HCT116 (cell line): ENCODE measurements at regions not wholly inside any gene's neighbourhood (a gene's known extent, or its start where the extent isn't known, plus 50 kb on each side); places are given as distances from the start of the nearest gene placed in this dataset.

Source experiments
- ATAC-seq: fragments of 200-7000 bp; cut with Tn5 transposase; 2 replicates; pipeline ENCODE4 v1.9.1; 2020; ENCODE audit warnings: mild to moderate bottlenecking, moderate library complexity
- BruUV-seq: library from RNA; stranded (reverse); fragments of 400-500 nt; replicated peaks from 2 replicates; lab custom pipeline; 2021; lab: Mats Ljungman, UMichigan
- CTCF ChIA-PET: fragments of 300-600 bp; sonication (Branson Sonifier 250); formaldehyde crosslinking; loops from one replicate; lab custom pipeline; 2021; ENCODE audit warnings: antibody characterized with exemption; lab: Charles Lee
- POLR2A ChIA-PET: fragments of 300-600, 350-600 bp; sonication (Branson Sonifier 250); formaldehyde crosslinking; loops from one replicate; lab custom pipeline; 2021; ENCODE audit warnings: antibody characterized with exemption; lab: Charles Lee
- RAD21 ChIA-PET, 2 experiments: fragments of 300-600 bp; sonication (Branson Sonifier 250); formaldehyde crosslinking; loops; one replicate each; lab custom pipeline; 2023; ENCODE audit warnings: low total read pairs in 2 of 2; ENCODE audit not compliant: uncharacterized antibody in 2 of 2, unreplicated experiment in 2 of 2, low non-redundant PET in 1 of 2; lab: Charles Lee
- DNase-seq: peaks from one replicate; pipeline ENCODE4 v3.0.0-alpha.2; 2010; ENCODE audit warnings: low read depth, low spot score
- H2AFZ ChIP-seq: fragments of 200-600 bp; shearing (Covaris generic), sonication (generic); 2 replicates; pipeline ENCODE4 v1.6.1; 2017; ENCODE audit warnings: low read depth, mixed run types, mixed read lengths, antibody characterized with exemption, low read length; ENCODE audit not compliant: poor library complexity, severe bottlenecking
- H3K27ac ChIP-seq: 2 replicates; pipeline ENCODE4 v1.5.1; 2012; ENCODE audit warnings: low read depth, low read length
- H3K27me3 ChIP-seq: fragments of 200-600 bp; sonication (generic); 2 replicates; pipeline ENCODE4 v1.6.1; 2016; ENCODE audit warnings: mixed run types, low read length, mixed read lengths; ENCODE audit not compliant: insufficient read depth
- H3K36me3 ChIP-seq, 2 experiments: fragments of 200-500 bp in 1 of 2; fragments of 200-600 bp in 1 of 2; sonication (Bioruptor generic) in 1 of 2; sonication (generic) in 1 of 2; 2 replicates each; pipeline versions ENCODE4 v1.5.1 to v1.6.1; 2014 to 2016; ENCODE audit warnings: low read length in 2 of 2, inconsistent platforms in 1 of 2, mixed read lengths in 1 of 2, mixed run types in 1 of 2; ENCODE audit not compliant: insufficient read depth in 2 of 2, control insufficient read depth in 1 of 2
- H3K4me1 ChIP-seq, 2 experiments: fragments of 200-600 bp in 1 of 2; sonication (generic) in 1 of 2; 2 replicates each; pipeline versions ENCODE4 v1.5.1 to v1.6.1; 2012 to 2017; ENCODE audit warnings: low read length in 2 of 2, inconsistent platforms in 1 of 2, mild to moderate bottlenecking in 1 of 2, mixed read lengths in 1 of 2, mixed run types in 1 of 2, moderate library complexity in 1 of 2; ENCODE audit not compliant: insufficient read depth in 2 of 2, control insufficient read depth in 1 of 2
- H3K4me2 ChIP-seq: fragments of 200-600 bp; sonication (generic); 2 replicates; pipeline ENCODE4 v1.6.1; 2017; ENCODE audit warnings: mixed run types, low read length, mixed read lengths
- H3K4me3 ChIP-seq, 2 experiments: fragments of 200-600 bp in 1 of 2; sonication (generic) in 1 of 2; replicated peaks in 1 of 2; 2 replicates each; pipeline ENCODE4 v1.5.1; 2011 to 2016; ENCODE audit warnings: low read length in 2 of 2, control low read depth in 1 of 2, low read depth in 1 of 2, mild to moderate bottlenecking in 1 of 2, mixed read lengths in 1 of 2, mixed run types in 1 of 2
- H3K79me2 ChIP-seq: fragments of 200-600 bp; sonication (generic); 2 replicates; pipeline ENCODE4 v1.6.1; 2017; ENCODE audit warnings: mild to moderate bottlenecking, mixed run types, low read length, moderate library complexity, mixed read lengths; ENCODE audit not compliant: insufficient read depth
- H3K9ac ChIP-seq: fragments of 200-600 bp; sonication (generic); 2 replicates; pipeline ENCODE4 v1.6.1; 2016; ENCODE audit warnings: low read length, mixed read lengths
- H3K9me2 ChIP-seq: fragments of 200-600 bp; sonication (generic), shearing (Covaris generic); 2 replicates; pipeline ENCODE4 v1.6.1; 2017; ENCODE audit warnings: mixed run types, mild to moderate bottlenecking, moderate library complexity; ENCODE audit not compliant: insufficient read depth
- H3K9me3 ChIP-seq, 2 experiments: fragments of 200-500 bp in 1 of 2; fragments of 200-600 bp in 1 of 2; sonication (Bioruptor generic) in 1 of 2; sonication (generic) in 1 of 2; 2 replicates each; pipeline ENCODE4 v1.6.1; 2014 to 2017; ENCODE audit warnings: low read length in 2 of 2, mixed read lengths in 2 of 2, inconsistent platforms in 1 of 2, low read depth in 1 of 2, mild to moderate bottlenecking in 1 of 2, mixed run types in 1 of 2, moderate library complexity in 1 of 2; ENCODE audit not compliant: control insufficient read depth in 1 of 2, insufficient read depth in 1 of 2
- H4K20me1 ChIP-seq: fragments of 200-600 bp; sonication (generic), shearing (Covaris generic); 2 replicates; pipeline ENCODE4 v1.6.1; 2017; ENCODE audit warnings: mixed run types, mild to moderate bottlenecking, moderate library complexity; ENCODE audit not compliant: insufficient read depth
- CBX3 ChIP-seq: IDR thresholded peaks from 2 replicates; pipeline ENCODE4 v1.6.1; 2012; ENCODE audit warnings: low read depth
- CEBPB ChIP-seq: IDR thresholded peaks from 2 replicates; pipeline ENCODE4 v1.6.1; 2012; ENCODE audit warnings: low read depth
- ELF1 ChIP-seq: IDR thresholded peaks from 2 replicates; pipeline ENCODE4 v1.6.1; 2012; ENCODE audit warnings: low read depth, borderline replicate concordance
- EZH2 ChIP-seq: fragments of 200-600 bp; sonication (generic); IDR thresholded peaks from 2 replicates; pipeline ENCODE4 v1.6.1; 2017; ENCODE audit warnings: antibody characterized with exemption, mixed run types
- EZH2phosphoT487 ChIP-seq: fragments of 200-600 bp; IDR thresholded peaks from 2 replicates; pipeline ENCODE4 v1.6.1; 2018; ENCODE audit warnings: antibody characterized with exemption, borderline replicate concordance
- FOSL1 ChIP-seq: IDR thresholded peaks from 2 replicates; pipeline ENCODE4 v1.6.1; 2012; ENCODE audit warnings: low read depth
- JUND ChIP-seq: IDR thresholded peaks from 2 replicates; pipeline ENCODE4 v1.6.1; 2012
- SIN3A ChIP-seq: IDR thresholded peaks from 2 replicates; pipeline ENCODE4 v1.6.1; 2012; ENCODE audit warnings: low read depth
- SRF ChIP-seq: IDR thresholded peaks from 2 replicates; pipeline ENCODE4 v1.6.1; 2012; ENCODE audit warnings: low read depth
- TCF7L2 ChIP-seq: IDR thresholded peaks from 2 replicates; pipeline ENCODE4 v1.7.0; 2011; ENCODE audit warnings: borderline replicate concordance, inconsistent platforms; ENCODE audit not compliant: insufficient read depth, insufficient read length; ENCODE audit errors: extremely low read depth
- YY1 ChIP-seq: IDR thresholded peaks from 2 replicates; pipeline ENCODE4 v1.6.1; 2011; ENCODE audit warnings: low read length, low read depth, moderate library complexity, mild to moderate bottlenecking; ENCODE audit not compliant: insufficient replicate concordance; ENCODE audit errors: extremely low read depth
- ZFX ChIP-seq: fragments of 450-650 bp; IDR thresholded peaks from 2 replicates; pipeline ENCODE4 v1.6.1; 2017
- ZNF274 ChIP-seq: fragments of 200-500 bp; sonication (Bioruptor generic); IDR thresholded peaks from 2 replicates; pipeline ENCODE4 v1.6.1; 2014; ENCODE audit warnings: mild to moderate bottlenecking, low read depth, low read length, inconsistent platforms
- intact Hi-C: fragments of 100-400 bp; cut with micrococcal nuclease; formaldehyde crosslinking; loops from 2 replicates; pipeline ENCODE4 v1.10.0; 2022

- ChIA-PET POLR2A (no interaction called here), CTCF (no interaction called here), RAD21 (no interaction called here)
- Histone ChIP-seq H3K27ac (no peak overlapping the region), H3K4me3 (no peak overlapping the region), H3K79me2 (no peaks in the 10 kb centered on the region), H3K9ac (no peak overlapping the region), H3K27me3 (no peaks in the 10 kb centered on the region), H3K4me2 (no peak overlapping the region), H2AFZ (no peak overlapping the region), H3K9me3 (no peaks in the 10 kb centered on the region), H4K20me1 (no peaks in the 10 kb centered on the region), H3K36me3 (no peaks in the 10 kb centered on the region), H3K4me1 (no peaks in the 10 kb centered on the region), H3K9me2 (no peaks in the 10 kb centered on the region)
- DNase-seq (no peak), ATAC-seq (no peak)
- no TSS peak for BruUV-seq
- TF ChIP-seq ELF1 (no peak), FOSL1 (no peak), ZNF274 (no peak), ZFX (no peak), CBX3 (no peak), YY1 (no peak), SRF (no peak), EZH2 (no peak), SIN3A (no peak), JUND (no peak), CEBPB (no peak), EZH2phosphoT487 (no peak), TCF7L2 (no peak)
- intact Hi-C loops, result no loop called here
Measured at GRCh38 chr1:82299056-82299455, 498.3 kb downstream of the ADGRL2 start.

DNA sequence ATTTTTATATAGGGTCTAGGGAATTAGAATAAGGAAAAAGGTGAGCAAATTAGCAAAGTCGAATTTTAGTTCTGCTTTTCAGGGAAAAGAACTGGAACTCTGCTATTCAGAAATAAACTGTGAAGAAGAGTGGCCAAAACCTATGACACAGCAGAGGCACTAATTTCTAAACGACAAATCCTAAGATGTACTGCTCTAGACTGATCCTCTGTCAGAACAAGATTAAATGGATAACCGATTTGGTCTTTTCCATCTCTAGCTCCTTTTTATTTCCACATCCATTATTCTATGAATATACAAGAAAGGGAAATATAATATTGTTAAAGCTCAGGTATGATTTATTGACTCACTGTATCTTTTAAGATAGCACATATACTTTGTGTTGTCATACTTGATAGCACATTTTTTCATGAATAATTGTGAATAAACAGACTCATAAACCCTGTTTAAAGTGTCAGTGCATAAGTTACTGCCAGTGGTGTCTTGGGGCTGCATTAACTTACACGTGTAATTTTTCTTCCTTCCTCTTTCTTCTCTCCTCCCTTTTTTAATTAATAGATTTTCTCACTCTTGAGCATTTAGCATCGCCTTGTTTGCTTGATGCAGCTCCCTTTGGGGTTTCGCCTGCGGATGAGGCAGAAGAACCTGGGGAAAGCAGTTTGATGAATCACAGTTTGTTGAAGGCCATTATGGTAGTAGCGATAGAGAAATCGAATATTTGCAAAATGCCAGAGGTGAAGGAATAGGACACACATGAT, 496.6 kb downstream of the ADGRL2 start:
- no peak overlapping the region for H3K4me2 ChIP-seq
- H3K9me2 ChIP-seq, result no peaks in the 10 kb centered on the region
- TF ChIP-seq ZFX, result no peak
- H2AFZ ChIP-seq, result no peak overlapping the region
- no TSS peak for BruUV-seq
- H3K36me3 ChIP-seq, result no peaks in the 10 kb centered on the region
- H3K79me2 ChIP-seq, result no peaks in the 10 kb centered on the region
- ChIA-PET RAD21 (no interaction called here), CTCF (no interaction called here), POLR2A (no interaction called here)
- H3K27ac ChIP-seq, result no peak overlapping the region
- intact Hi-C loops, result no loop called here
- ATAC-seq (no peak), DNase-seq (no peak)
- H3K27me3 ChIP-seq, result no peaks in the 10 kb centered on the region
- H3K4me3 ChIP-seq, result no peak overlapping the region
- H3K4me1 ChIP-seq, result no peaks in the 10 kb centered on the region
- no peaks in the 10 kb centered on the region for H4K20me1 ChIP-seq
- no peaks in the 10 kb centered on the region for H3K9me3 ChIP-seq
- no peak overlapping the region for H3K9ac ChIP-seq
